Uterus (tissue), 2 donors: ENCODE measurements at regions not wholly inside any gene's neighbourhood (a gene's known extent, or its start where the extent isn't known, plus 50 kb on each side); places are given as distances from the start of the nearest gene placed in this dataset.

Experiments
- POLR2A ChIP-seq, 2 donors: fragments of 450-650 bp; IDR thresholded peaks; one replicate each; pipeline ENCODE4 v1.6.1; 2016; ENCODE audit warnings: antibody characterized with exemption in 2 of 2, mild to moderate bottlenecking in 1 of 2, moderate library complexity in 1 of 2
- TF ChIP-seq, protein P1 (sequence below), 4 experiments: fragments of 200-600 bp in 2 of 4; fragments of 450-650 bp in 2 of 4; sonication (generic) in 2 of 4; IDR thresholded peaks; one replicate each; pipeline ENCODE4 v1.5.1; 2016 to 2019; ENCODE audit warnings: antibody characterized with exemption in 4 of 4, mild to moderate bottlenecking in 2 of 4, moderate library complexity in 1 of 4

DNA sequence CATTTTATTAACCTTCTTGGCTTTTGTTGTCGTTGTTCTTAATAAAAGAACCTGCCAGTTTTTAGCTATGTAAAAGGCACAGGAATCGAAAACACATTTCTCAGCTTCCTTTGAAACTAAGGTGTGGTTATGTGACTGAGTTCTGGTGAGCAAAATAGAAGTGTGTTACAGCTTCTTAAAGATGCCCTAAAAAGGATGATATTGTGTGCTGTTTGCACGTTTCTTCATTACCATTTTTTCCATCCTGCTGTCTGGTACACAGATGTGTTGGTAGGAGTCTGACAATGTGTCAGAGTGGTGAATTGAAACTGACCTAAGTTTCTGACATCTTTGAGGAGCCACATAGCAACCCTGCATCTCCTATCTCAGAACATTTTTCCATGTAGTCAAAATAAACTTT lies 380.6 kb downstream of the SUCLG1 start:
- TF ChIP-seq POLR2A (IDR thresholded peaks at IDR 0.05), result no peak
- TF ChIP-seq, protein P1, sequence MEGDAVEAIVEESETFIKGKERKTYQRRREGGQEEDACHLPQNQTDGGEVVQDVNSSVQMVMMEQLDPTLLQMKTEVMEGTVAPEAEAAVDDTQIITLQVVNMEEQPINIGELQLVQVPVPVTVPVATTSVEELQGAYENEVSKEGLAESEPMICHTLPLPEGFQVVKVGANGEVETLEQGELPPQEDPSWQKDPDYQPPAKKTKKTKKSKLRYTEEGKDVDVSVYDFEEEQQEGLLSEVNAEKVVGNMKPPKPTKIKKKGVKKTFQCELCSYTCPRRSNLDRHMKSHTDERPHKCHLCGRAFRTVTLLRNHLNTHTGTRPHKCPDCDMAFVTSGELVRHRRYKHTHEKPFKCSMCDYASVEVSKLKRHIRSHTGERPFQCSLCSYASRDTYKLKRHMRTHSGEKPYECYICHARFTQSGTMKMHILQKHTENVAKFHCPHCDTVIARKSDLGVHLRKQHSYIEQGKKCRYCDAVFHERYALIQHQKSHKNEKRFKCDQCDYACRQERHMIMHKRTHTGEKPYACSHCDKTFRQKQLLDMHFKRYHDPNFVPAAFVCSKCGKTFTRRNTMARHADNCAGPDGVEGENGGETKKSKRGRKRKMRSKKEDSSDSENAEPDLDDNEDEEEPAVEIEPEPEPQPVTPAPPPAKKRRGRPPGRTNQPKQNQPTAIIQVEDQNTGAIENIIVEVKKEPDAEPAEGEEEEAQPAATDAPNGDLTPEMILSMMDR (IDR thresholded peaks at IDR 0.05), result no peak
